ENCODE measurements at regions not wholly inside any gene's neighbourhood (a gene's known extent, or its start where the extent isn't known, plus 50 kb on each side); places are given as distances from the start of the nearest gene placed in this dataset.
"Not testable (repeated sequence)": the region's sequence is repeated elsewhere in the genome, so short reads cannot be mapped to it uniquely, and the experiment has no call there.

- 86 to 92% methylated on average over 2 of the region's 2 CpGs for WGBS, 2 donors
- TF ChIP-seq CTCF (IDR thresholded peaks at IDR 0.05) = no peak
- no peak for TF ChIP-seq POLR2A (IDR thresholded peaks at IDR 0.05)
- Histone ChIP-seq H3K4me1 (no peaks in the 10 kb centered on the region), H3K27me3 (no peaks in the 10 kb centered on the region), H3K36me3 (ENCODE audit: low read depth, missing control alignments) (no peaks in the 10 kb centered on the region), H3K4me3 (no peak overlapping the region), H3K27ac (no peak overlapping the region), H3K9me3 (no peaks in the 10 kb centered on the region)
- DNase-seq = no peak
- intact Hi-C loops (cut with DNase I; ENCODE audit: low total_unique reads) = no loop called here
These were observed 680.4 kb upstream of the IMPG1 start for GRCh38 chr6:76752841-76753240.

- H3K27me3 ChIP-seq; H3K27ac ChIP-seq; H3K36me3 ChIP-seq (ENCODE audit: low read depth, missing control alignments); H3K4me1 ChIP-seq; H3K9me3 ChIP-seq; intact Hi-C loops (cut with DNase I; ENCODE audit: low total_unique reads); H3K4me3 ChIP-seq; DNase-seq: not testable (repeated sequence)
- WGBS, 2 donors = 90 to 97% methylated on average over 2 to 3 of the region's 3 CpGs
These were observed 672.9 kb upstream of the IMPG1 start for GRCh38 chr6:76745388-76745787.

GRCh38 chr6:76744151-76744720 is 671.8 kb upstream of the IMPG1 start:
- DNase-seq; H3K27me3 ChIP-seq; H3K27ac ChIP-seq; H3K36me3 ChIP-seq (ENCODE audit: low read depth, missing control alignments); intact Hi-C loops (cut with DNase I; ENCODE audit: low total_unique reads); H3K9me3 ChIP-seq; H3K4me1 ChIP-seq; H3K4me3 ChIP-seq: not testable (repeated sequence)
- 93% methylated on average over 16 of the region's 38 CpGs; no CpG with 5 or more reads in 1 of the 2 donors for WGBS, 2 donors

GRCh38 chr6:76742919-76743318 is 670.5 kb upstream of the IMPG1 start:
- 69 to 83% methylated on average over 2 of the region's 2 CpGs for WGBS, 2 donors
- TF ChIP-seq POLR2A (IDR thresholded peaks at IDR 0.05) (no peak), CTCF (IDR thresholded peaks at IDR 0.05) (no peak)
- intact Hi-C loops (cut with DNase I; ENCODE audit: low total_unique reads) = no loop called here
- no peaks in the 10 kb centered on the region for H3K36me3 ChIP-seq (ENCODE audit: low read depth, missing control alignments)
- no peak overlapping the region for H3K4me3 ChIP-seq
- H3K9me3 ChIP-seq = no peaks in the 10 kb centered on the region
- no peaks in the 10 kb centered on the region for H3K4me1 ChIP-seq
- DNase-seq = no peak
- H3K27me3 ChIP-seq = no peaks in the 10 kb centered on the region
- no peak overlapping the region for H3K27ac ChIP-seq

GRCh38 chr6:76719449-76719848 is 647.0 kb upstream of the IMPG1 start:
- intact Hi-C loops (cut with DNase I; ENCODE audit: low total_unique reads) = no loop called here
- TF ChIP-seq CTCF (IDR thresholded peaks at IDR 0.05) = no peak
- no peak for TF ChIP-seq POLR2A (IDR thresholded peaks at IDR 0.05)
- Histone ChIP-seq H3K27ac (no peak overlapping the region), H3K36me3 (ENCODE audit: low read depth, missing control alignments) (no peaks in the 10 kb centered on the region), H3K4me3 (no peak overlapping the region), H3K4me1 (no peaks in the 10 kb centered on the region), H3K9me3 (no peaks in the 10 kb centered on the region), H3K27me3 (no peaks in the 10 kb centered on the region)
- WGBS, 2 donors = 65 to 67% methylated on average over 1 of the region's 1 CpG
- DNase-seq = no peak

- 90 to 96% methylated on average over 5 of the region's 5 CpGs for WGBS, 2 donors
- Histone ChIP-seq H3K27ac (no peak overlapping the region), H3K27me3 (no peaks in the 10 kb centered on the region), H3K4me1 (no peaks in the 10 kb centered on the region), H3K36me3 (ENCODE audit: low read depth, missing control alignments) (no peaks in the 10 kb centered on the region), H3K4me3 (no peak overlapping the region), H3K9me3 (no peaks in the 10 kb centered on the region)
- intact Hi-C loops (cut with DNase I; ENCODE audit: low total_unique reads) = no loop called here
- DNase-seq = no peak
- TF ChIP-seq CTCF (IDR thresholded peaks at IDR 0.05) (no peak), POLR2A (IDR thresholded peaks at IDR 0.05) (no peak)
These were observed 636.3 kb upstream of the IMPG1 start for GRCh38 chr6:76708641-76709331.
